Left lung (tissue), 4 donors: ENCODE measurements at regions not wholly inside any gene's neighbourhood (a gene's known extent, or its start where the extent isn't known, plus 50 kb on each side); places are given as distances from the start of the nearest gene placed in this dataset.

Experiments used
- ATAC-seq: fragments of 200-7000 bp; cut with Tn5 transposase; one replicate; pipeline ENCODE4 v1.9.1; 2020; ENCODE audit warnings: moderate library complexity
- DNase-seq, 4 donors: peaks; one replicate each; pipeline ENCODE4 v3.0.0-alpha.2; 2013 to 2020
- H3K27ac ChIP-seq, 2 donors: fragments of 200-600 bp; sonication (generic) in 1 of 2; one replicate each; pipeline versions ENCODE4 v1.5.0 to v1.8.0; 2020 to 2021
- H3K27me3 ChIP-seq, 2 donors: fragments of 200-600 bp; sonication (generic) in 1 of 2; one replicate each; pipeline versions ENCODE4 v1.5.0 to v1.8.0; 2020 to 2021
- H3K36me3 ChIP-seq, 2 donors: fragments of 200-600 bp; sonication (generic) in 1 of 2; one replicate each; pipeline versions ENCODE4 v1.5.0 to v1.8.0; 2020 to 2021
- H3K4me1 ChIP-seq, 2 donors: fragments of 200-600 bp; one replicate each; pipeline ENCODE4 v1.8.0; 2021
- H3K4me3 ChIP-seq, 2 donors: fragments of 200-600 bp; sonication (generic) in 1 of 2; one replicate each; pipeline versions ENCODE4 v1.5.0 to v1.8.0; 2020 to 2021; ENCODE audit warnings: mild to moderate bottlenecking in 1 of 2
- H3K9me3 ChIP-seq, 2 donors: fragments of 200-600 bp; sonication (generic) in 1 of 2; one replicate each; pipeline versions ENCODE4 v1.5.0 to v1.8.0; 2020 to 2021
- CTCF ChIP-seq, 2 donors: fragments of 200-600 bp; sonication (generic) in 1 of 2; IDR thresholded peaks; one replicate each; pipeline versions ENCODE4 v1.5.0 to v1.8.0; 2021; ENCODE audit warnings: antibody characterized with exemption in 2 of 2
- intact Hi-C, 2 donors: fragments of 100-400 bp; cut with DNase I; formaldehyde crosslinking; loops; one replicate each; pipeline versions ENCODE4 v1.11.2 to v1.14.2; 2022
- donor health status: DM: no; HTN: yes; CAD: no.
- donor health status: DM: no; HTN: no; CAD: no.

- Histone ChIP-seq H3K9me3 (no peaks in the 10 kb centered on the region), H3K27me3 (no peaks in the 10 kb centered on the region), H3K36me3 (no peaks in the 10 kb centered on the region), H3K27ac (no peak overlapping the region), H3K4me1 (no peaks in the 10 kb centered on the region), H3K4me3 (no peak overlapping the region)
- intact Hi-C loops: no loop called here
- DNase-seq (no peak), ATAC-seq (no peak)
- no peak for TF ChIP-seq CTCF (IDR thresholded peaks at IDR 0.05)
Observed at GRCh38 chr6:110554441-110554840, 78.0 kb upstream of the SLC22A16 start.

- TF ChIP-seq CTCF (IDR thresholded peaks at IDR 0.05): no peak
- intact Hi-C loops: no loop called here
- H3K27ac ChIP-seq: no peak overlapping the region
- ATAC-seq (no peak), DNase-seq (no peak)
- H3K4me1 ChIP-seq: no peaks in the 10 kb centered on the region
- no peaks in the 10 kb centered on the region for H3K27me3 ChIP-seq
- H3K36me3 ChIP-seq: no peaks in the 10 kb centered on the region
- no peak overlapping the region for H3K4me3 ChIP-seq
- H3K9me3 ChIP-seq: no peaks in the 10 kb centered on the region
Observed at GRCh38 chr6:110552901-110553641, 76.7 kb upstream of the SLC22A16 start.

GRCh38 chr6:110552076-110552475, 75.7 kb upstream of the SLC22A16 start:
- ATAC-seq (no peak), DNase-seq (no peak)
- H3K9me3 ChIP-seq: no peaks in the 10 kb centered on the region
- H3K4me1 ChIP-seq: no peaks in the 10 kb centered on the region
- H3K27ac ChIP-seq: no peak overlapping the region
- no peaks in the 10 kb centered on the region for H3K36me3 ChIP-seq
- no peaks in the 10 kb centered on the region for H3K27me3 ChIP-seq
- H3K4me3 ChIP-seq: no peak overlapping the region
- intact Hi-C loops: no loop called here
- TF ChIP-seq CTCF (IDR thresholded peaks at IDR 0.05): no peak

GRCh38 chr6:110551088-110551487, 74.7 kb upstream of the SLC22A16 start:
- TF ChIP-seq CTCF (IDR thresholded peaks at IDR 0.05): no peak
- Histone ChIP-seq H3K27me3 (no peaks in the 10 kb centered on the region), H3K27ac (no peak overlapping the region), H3K4me3 (no peak overlapping the region), H3K4me1 (no peaks in the 10 kb centered on the region), H3K9me3 (no peaks in the 10 kb centered on the region), H3K36me3 (no peaks in the 10 kb centered on the region)
- no peak for ATAC-seq
- intact Hi-C loops: no loop called here
- DNase-seq: no peak

GRCh38 chr6:110550353-110550752, 73.9 kb upstream of the SLC22A16 start:
- no peak overlapping the region for H3K27ac ChIP-seq
- H3K9me3 ChIP-seq: no peaks in the 10 kb centered on the region

More at GRCh38 chr6:110550353-110550752, 73.9 kb upstream of the SLC22A16 start:
- TF ChIP-seq CTCF (IDR thresholded peaks at IDR 0.05): no peak
- intact Hi-C loops: no loop called here
- Histone ChIP-seq H3K36me3 (no peaks in the 10 kb centered on the region), H3K4me3 (no peak overlapping the region), H3K4me1 (no peaks in the 10 kb centered on the region), H3K27me3 (no peaks in the 10 kb centered on the region)
- ATAC-seq (no peak), DNase-seq (peak in 1 of 4 donors; percentile 63)
